Neutrophil (primary cell): ENCODE measurements at regions not wholly inside any gene's neighbourhood (a gene's known extent, or its start where the extent isn't known, plus 50 kb on each side); places are given as distances from the start of the nearest gene placed in this dataset.

Experiments used
- H3K27ac ChIP-seq: fragments of 200-600 bp; sonication (generic); 2 replicates; pipeline ENCODE4 v1.5.1; 2016; ENCODE audit warnings: mild to moderate bottlenecking, moderate library complexity
- H3K27me3 ChIP-seq: fragments of 200-600 bp; sonication (generic); 2 replicates; pipeline ENCODE4 v1.6.0; 2016; ENCODE audit warnings: mild to moderate bottlenecking
- H3K36me3 ChIP-seq: fragments of 200-600 bp; sonication (generic); 2 replicates; pipeline ENCODE4 v1.5.1; 2017
- H3K4me1 ChIP-seq, 2 experiments: fragments of 200-600 bp in 1 of 2; sonication (generic) in 1 of 2; 1 replicate in 1 of 2; 2 replicates in 1 of 2; pipeline versions ENCODE4 v1.5.1 to v1.6.1; 2013 to 2016; ENCODE audit warnings: low read depth in 1 of 2, low read length in 1 of 2, mild to moderate bottlenecking in 1 of 2, moderate library complexity in 1 of 2; ENCODE audit not compliant: control insufficient read depth in 1 of 2, insufficient read depth in 1 of 2
- H3K4me3 ChIP-seq, 2 experiments: fragments of 200-600 bp in 1 of 2; sonication (generic) in 1 of 2; 1 replicate in 1 of 2; 2 replicates in 1 of 2; pipeline ENCODE4 v1.5.1; 2013 to 2016; ENCODE audit warnings: low read depth in 1 of 2, low read length in 1 of 2, mild to moderate bottlenecking in 1 of 2, moderate library complexity in 1 of 2
- H3K9me3 ChIP-seq: fragments of 200-600 bp; sonication (generic); 2 replicates; pipeline ENCODE4 v1.5.1; 2016
- CTCF ChIP-seq: fragments of 200-600 bp; sonication (generic); IDR thresholded peaks from 2 replicates; pipeline ENCODE4 v1.5.1; 2016; ENCODE audit warnings: antibody characterized with exemption

- Histone ChIP-seq H3K4me3 (no peak overlapping the region), H3K27me3 (no peaks in the 10 kb centered on the region), H3K36me3 (no peaks in the 10 kb centered on the region), H3K4me1 (no peaks in the 10 kb centered on the region), H3K9me3 (no peaks in the 10 kb centered on the region), H3K27ac (no peak overlapping the region)
- TF ChIP-seq CTCF, result no peak
Observed at GRCh38 chr11:135075740-135076139, 663.7 kb upstream of the B3GAT1 start.

GRCh38 chr11:135074397-135074998, 662.5 kb upstream of the B3GAT1 start:
- no peak for TF ChIP-seq CTCF
- no peaks in the 10 kb centered on the region for H3K4me1 ChIP-seq
- no peaks in the 10 kb centered on the region for H3K9me3 ChIP-seq
- no peak overlapping the region for H3K27ac ChIP-seq
- no peak overlapping the region for H3K4me3 ChIP-seq
- peaks cover under 1% of the 10 kb centered on the region for H3K27me3 ChIP-seq
- H3K36me3 ChIP-seq, result no peaks in the 10 kb centered on the region

GRCh38 chr11:135073870-135074269, 661.8 kb upstream of the B3GAT1 start:
- Histone ChIP-seq H3K36me3 (no peaks in the 10 kb centered on the region), H3K27ac (no peak overlapping the region), H3K27me3 (peaks cover 4% of the 10 kb centered on the region), H3K9me3 (no peaks in the 10 kb centered on the region), H3K4me1 (no peaks in the 10 kb centered on the region), H3K4me3 (no peak overlapping the region)
- no peak for TF ChIP-seq CTCF

GRCh38 chr11:135073381-135073780, 661.3 kb upstream of the B3GAT1 start:
- Histone ChIP-seq H3K4me3 (no peak overlapping the region), H3K27me3 (peaks cover 4% of the 10 kb centered on the region), H3K27ac (no peak overlapping the region), H3K4me1 (no peaks in the 10 kb centered on the region), H3K36me3 (no peaks in the 10 kb centered on the region), H3K9me3 (no peaks in the 10 kb centered on the region)
- TF ChIP-seq CTCF, result no peak

- no peak for TF ChIP-seq CTCF
- H3K36me3 ChIP-seq, result no peaks in the 10 kb centered on the region
- H3K4me1 ChIP-seq, result no peaks in the 10 kb centered on the region
- H3K27me3 ChIP-seq, result peaks cover 4% of the 10 kb centered on the region
- H3K27ac ChIP-seq, result no peak overlapping the region
- H3K4me3 ChIP-seq, result no peak overlapping the region
- H3K9me3 ChIP-seq, result no peaks in the 10 kb centered on the region
Observed at GRCh38 chr11:135069890-135070289, 657.8 kb upstream of the B3GAT1 start.

- Histone ChIP-seq H3K36me3 (no peaks in the 10 kb centered on the region), H3K9me3 (no peaks in the 10 kb centered on the region), H3K4me1 (no peaks in the 10 kb centered on the region), H3K27ac (no peak overlapping the region), H3K4me3 (no peak overlapping the region), H3K27me3 (peaks cover 4% of the 10 kb centered on the region)
- no peak for TF ChIP-seq CTCF
Observed at GRCh38 chr11:135069063-135069462, 657.0 kb upstream of the B3GAT1 start.
